HT-29 (cell line): ENCODE measurements at regions not wholly inside any gene's neighbourhood (a gene's known extent, or its start where the extent isn't known, plus 50 kb on each side); places are given as distances from the start of the nearest gene placed in this dataset.
"Not testable (repeated sequence)": the region's sequence is repeated elsewhere in the genome, so short reads cannot be mapped to it uniquely, and the experiment has no call there.

Experiments used
- DNase-seq: peaks from one replicate; pipeline ENCODE4 v3.0.0-alpha.2; 2015; ENCODE audit warnings: low spot score

DNA sequence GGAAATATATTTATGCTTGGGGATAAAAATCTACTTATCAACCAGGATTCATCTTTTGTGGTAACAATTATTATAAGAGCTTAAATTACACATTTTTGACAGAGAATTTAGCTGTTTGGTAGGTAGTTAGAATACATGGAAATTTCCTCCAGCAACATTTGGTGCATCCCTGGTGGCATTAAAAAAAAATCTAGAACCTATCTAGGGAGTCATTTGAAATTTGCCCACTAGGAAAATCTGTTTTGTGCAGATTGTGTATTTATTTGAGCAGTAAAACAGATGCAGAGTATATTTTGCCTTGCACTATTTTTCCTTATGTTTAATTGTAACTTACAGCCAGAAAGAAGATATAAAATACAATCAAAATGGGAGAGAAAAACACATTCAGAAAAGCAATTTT, 208.4 kb upstream of the LRP1B start:
- DNase-seq: no peak

- no peak for DNase-seq
These were observed 201.4 kb upstream of the LRP1B start for GRCh38 chr2:142332196-142332595.

DNA sequence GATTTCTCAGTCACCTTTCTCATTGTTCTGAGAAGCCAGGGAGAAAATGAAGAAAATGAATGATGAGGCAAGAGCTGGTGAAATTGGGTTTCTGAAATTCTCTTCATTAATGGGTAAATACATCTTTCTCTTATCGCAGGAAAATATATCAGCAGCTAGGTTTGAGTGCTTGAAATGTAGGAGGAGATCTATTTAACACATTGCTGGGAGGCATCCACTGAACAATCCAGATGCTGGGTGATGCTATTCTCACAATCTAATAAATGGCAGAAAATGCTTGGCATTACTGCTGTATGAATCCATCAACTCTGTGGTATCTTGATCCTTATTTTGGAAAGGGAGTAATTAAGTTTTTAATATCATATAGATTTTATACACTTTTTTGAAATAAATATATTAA, 199.6 kb upstream of the LRP1B start:
- DNase-seq: no peak

GRCh38 chr2:142325870-142326269, 195.1 kb upstream of the LRP1B start:
- DNase-seq: no peak

GRCh38 chr2:142323206-142323605, 192.4 kb upstream of the LRP1B start:
- peak; percentile 84 for DNase-seq

DNA sequence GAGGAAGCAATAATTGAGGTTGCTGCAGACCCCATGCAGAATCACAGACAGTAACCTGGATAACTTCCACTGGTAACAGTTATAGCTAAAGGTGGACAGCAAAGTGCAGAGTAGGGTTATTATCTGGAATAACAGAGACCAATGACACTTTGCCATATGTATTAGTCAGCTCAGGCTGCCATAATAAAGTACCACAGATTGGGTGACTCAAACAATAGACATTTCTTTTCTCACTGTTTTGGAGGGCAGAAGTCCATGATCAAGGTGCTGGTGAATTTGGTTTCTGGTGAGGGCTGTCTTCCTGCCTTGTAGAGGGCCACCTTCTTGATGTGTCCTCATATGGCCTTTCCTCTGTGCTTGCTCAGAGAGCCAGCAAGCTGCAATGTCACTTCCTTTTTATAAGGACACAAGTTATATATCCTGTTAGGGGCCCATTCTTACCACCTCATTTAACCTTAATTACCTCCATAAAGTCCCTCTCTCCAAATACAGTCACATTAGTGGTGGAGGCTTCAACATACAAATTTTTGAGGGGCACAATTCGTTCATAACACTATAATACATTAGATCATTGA, 191.0 kb upstream of the LRP1B start:
- DNase-seq: no peak

- no peak for DNase-seq
These were observed 189.3 kb upstream of the LRP1B start for GRCh38 chr2:142320067-142320466.

DNA sequence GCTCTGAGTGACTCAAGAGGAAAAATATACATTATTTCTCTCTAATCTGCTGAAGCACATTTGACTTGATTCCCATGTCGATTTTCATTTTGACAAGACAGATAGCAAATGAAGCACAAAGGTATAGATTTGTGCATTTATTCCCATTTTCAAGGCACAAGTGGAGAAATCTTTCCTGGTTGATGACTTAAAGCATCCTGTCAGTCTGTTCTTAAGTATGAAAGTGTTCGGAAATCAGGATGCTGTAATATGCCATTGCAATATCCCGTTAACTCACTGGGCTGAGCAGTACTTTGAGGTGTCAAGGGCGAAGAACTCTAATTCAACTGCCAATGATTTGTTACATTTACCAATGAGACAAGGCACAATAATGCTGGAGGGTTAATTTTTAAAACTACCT, 185.2 kb upstream of the LRP1B start:
- no peak for DNase-seq

DNA sequence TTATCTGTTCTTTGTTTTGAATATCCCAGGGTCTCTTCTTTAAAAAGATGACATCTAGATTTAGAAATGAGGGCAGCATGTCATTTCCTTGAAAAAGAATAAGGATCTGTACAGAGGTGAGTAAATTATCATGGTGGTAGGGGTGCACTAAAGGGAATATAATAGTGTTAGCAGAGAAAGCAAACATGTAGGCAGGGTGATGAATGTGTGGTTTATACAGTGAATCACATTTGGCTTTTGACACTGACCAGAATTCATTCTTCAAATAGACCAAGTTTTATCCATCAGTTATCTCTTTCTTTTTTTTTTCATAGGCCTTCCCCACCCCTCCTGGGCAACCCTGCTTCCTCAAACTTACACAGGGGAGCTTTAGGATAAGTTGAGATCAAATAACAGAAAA, 184.5 kb upstream of the LRP1B start:
- no peak for DNase-seq

- DNase-seq: no peak
These were observed 183.3 kb upstream of the LRP1B start for GRCh38 chr2:142314164-142314563.

GRCh38 chr2:142310530-142310929, 179.7 kb upstream of the LRP1B start:
- DNase-seq: no peak

DNA sequence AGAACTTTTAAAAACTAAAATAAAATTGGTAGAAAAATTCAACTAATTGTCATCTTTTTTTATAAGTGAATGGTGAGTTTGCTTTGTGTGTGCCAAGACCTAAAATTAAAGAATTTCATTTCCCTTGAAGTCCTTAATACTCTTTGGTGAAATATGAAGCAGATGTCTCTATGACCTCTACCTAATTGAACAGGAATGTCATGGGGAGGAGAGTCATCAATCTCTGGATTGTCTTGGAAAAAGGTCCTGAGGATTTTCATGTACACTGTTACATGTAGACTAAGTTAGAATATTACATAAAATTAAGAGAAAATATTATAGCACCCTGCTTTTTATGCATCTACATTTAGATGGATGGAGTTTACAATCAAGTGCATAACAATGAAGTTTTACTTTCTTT, 177.9 kb upstream of the LRP1B start:
- DNase-seq: no peak

- DNase-seq: no peak
These were observed 176.8 kb upstream of the LRP1B start for GRCh38 chr2:142307616-142308115.

GRCh38 chr2:142307086-142307485, 176.3 kb upstream of the LRP1B start:
- no peak for DNase-seq

DNA sequence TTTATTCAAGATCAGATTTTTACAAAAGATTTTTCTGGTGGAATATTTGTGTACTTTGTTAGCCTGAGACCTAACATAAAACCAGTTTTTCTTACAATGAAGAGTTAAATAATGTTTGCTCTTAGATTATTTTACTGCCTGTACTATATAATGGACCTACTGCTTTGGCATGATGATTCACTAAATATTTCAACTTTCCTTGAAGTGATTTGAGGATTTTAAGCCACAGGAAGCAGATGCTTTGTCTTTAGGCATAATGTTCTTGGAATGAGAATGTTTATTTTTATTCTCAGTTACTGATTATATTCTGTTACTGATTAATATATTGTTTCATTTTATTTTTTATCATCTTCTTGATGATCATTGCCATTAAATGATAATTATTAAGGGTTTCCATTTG, 175.3 kb upstream of the LRP1B start:
- no peak for DNase-seq

DNA sequence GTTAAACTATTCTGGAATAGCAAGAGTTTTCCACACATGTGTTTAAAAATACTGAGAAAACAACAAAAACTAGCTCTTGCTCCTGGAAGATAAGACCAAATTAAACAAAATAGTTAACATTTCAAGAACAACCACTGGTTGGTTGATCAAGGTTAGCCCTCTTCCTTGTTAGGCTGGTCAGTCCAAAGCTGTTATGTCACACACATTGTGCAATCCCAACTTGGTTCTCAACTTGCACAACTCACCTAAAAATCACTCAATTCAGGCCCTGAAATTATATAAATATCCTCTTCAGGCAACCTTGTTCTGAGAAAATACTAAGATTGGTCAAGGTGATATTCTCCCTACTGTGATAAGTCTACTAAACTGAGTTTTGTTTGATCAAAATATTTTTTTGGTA, 169.7 kb upstream of the LRP1B start:
- DNase-seq: no peak

DNA sequence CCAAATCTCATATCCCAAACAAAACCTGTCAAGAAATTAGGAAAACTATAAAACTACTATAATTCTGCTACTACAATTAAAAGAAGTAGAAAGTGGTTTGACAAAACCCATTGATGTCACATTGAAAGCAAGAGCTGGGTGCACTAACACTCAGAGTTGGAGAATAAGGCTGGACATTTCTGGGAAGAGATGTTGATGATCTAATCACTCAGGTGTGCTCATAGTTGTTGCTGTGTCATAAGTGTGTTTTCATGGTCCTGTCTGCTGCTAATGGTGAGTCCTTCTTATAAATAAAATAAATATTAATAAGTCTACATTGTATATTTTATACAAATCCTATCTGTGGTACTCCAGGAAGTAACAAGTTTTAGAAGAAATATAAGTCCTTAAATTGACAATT, 168.2 kb upstream of the LRP1B start:
- DNase-seq: no peak

- DNase-seq: no peak
These were observed 163.4 kb upstream of the LRP1B start for GRCh38 chr2:142294225-142294624.

GRCh38 chr2:142291969-142292368, 161.2 kb upstream of the LRP1B start:
- DNase-seq: no peak

- DNase-seq: no peak
These were observed 160.1 kb upstream of the LRP1B start for GRCh38 chr2:142290931-142291330.

DNA sequence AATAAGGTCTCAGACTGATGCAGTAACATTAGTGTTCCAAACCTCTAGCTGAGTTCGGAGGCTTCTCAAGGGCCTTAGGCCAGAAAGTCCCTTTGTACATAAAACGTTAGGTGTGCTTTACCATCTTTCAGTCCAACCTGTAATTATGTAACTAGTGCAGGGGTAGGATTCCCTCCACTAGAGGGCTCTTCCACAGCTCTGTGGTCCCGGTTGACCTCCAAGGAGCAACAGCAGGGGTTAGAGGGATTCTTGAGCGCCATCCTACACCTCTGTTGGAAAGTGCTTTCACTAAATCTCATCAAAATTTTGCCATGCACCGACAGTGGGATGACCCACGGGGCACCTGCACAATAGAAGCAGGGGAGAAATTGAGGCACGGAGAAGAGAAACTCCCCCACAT, 155.8 kb upstream of the LRP1B start:
- DNase-seq: peak; percentile 58

DNA sequence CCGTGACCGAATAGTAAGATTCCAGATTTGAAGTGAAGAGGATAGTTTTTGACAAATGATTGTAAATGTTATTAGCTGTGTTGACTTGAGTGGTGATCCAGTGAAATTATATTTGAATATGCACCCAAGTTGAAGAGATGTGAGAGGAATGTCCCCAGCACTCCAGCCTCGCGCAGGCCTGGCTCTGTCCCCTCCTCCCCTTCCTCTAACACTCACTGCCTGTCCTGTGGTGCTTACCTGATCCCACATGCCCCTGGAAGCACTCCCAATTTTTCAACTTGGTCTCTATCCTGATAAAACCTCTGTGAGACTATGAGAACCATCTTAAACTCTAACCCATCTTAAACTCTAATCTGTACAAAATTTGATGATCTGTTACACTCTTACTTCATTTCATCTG, 154.7 kb upstream of the LRP1B start:
- DNase-seq: no peak

GRCh38 chr2:142284336-142284735, 153.5 kb upstream of the LRP1B start:
- not testable (repeated sequence) for DNase-seq

DNA sequence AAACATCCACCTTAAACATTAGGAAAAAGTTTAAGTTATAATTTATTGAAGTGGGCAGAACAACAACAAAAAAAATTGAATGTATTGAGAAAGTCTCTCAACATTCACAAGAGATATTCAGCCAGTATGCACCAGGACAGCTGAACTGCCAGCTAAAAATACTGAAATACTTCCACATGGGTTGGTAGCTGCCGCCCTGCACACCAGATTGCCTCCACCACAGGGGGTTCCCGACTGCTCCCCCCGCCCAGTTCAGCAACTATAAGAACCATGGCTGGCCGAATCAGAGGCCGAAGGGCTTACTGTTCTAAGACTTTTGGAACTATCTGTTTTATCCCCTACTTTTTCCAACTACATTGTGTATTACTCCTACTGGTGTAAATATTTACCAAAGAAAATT, 150.0 kb upstream of the LRP1B start:
- DNase-seq: no peak
